Renal cortex interstitium (tissue), 11 donors: ENCODE measurements at regions not wholly inside any gene's neighbourhood (a gene's known extent, or its start where the extent isn't known, plus 50 kb on each side); places are given as distances from the start of the nearest gene placed in this dataset.
A peak's percentile ranks its signal among the peaks of the same experiment; 100 is the strongest.
"Not testable (repeated sequence)": the region's sequence is repeated elsewhere in the genome, so short reads cannot be mapped to it uniquely, and the experiment has no call there.

Source experiments
- DNase-seq, 11 donors: peaks; one replicate each; pipeline ENCODE4 v3.0.0-alpha.2; 2013; ENCODE audit warnings: low read depth in 9 of 11, low spot score in 4 of 11; ENCODE audit errors: extremely low read depth in 1 of 11

- DNase-seq: no peak
Measured at GRCh38 chr21:27390384-27390783, 423.5 kb upstream of the ADAMTS5 start.

DNA sequence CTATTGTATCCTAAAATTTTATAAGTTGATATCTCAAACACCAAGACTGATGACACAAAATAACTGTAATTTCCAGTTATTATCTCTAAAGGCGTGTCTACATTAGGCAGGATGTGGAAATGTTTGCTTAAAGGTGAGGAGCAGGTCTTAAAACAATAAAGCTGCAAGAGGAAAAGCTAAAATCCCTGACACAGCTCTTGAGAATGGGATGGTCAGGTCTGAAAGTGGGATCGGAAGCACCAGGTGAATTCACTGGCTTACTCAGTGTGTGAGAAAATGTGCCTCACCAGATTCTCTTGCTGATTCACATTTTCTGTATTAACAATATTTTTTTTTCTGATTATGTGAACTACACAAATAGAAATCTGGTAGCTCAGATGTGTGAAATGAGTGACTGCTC, 421.9 kb upstream of the ADAMTS5 start:
- no peak for DNase-seq

- DNase-seq: no peak
Measured at GRCh38 chr21:27382404-27382803, 415.5 kb upstream of the ADAMTS5 start.

DNA sequence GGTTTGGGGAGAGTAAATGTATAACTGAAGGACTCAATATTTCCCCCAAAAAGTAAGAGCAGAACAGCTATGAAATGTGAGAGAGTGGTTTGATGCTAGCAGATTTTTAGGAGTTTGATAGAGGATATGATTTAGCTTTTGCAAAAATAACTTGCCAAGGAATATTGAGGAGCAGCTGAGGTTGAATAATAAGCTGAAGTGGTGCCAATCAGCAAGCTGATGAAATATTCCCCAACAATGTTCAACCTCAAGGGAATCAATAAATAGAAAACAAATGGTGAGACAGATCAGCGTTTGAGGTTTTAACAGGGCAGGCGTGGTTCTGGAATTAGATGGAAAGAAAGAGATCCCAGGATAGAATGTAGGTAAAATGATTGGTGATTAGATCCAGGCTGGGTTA, 413.4 kb upstream of the ADAMTS5 start:
- DNase-seq: no peak

- DNase-seq: no peak
Measured at GRCh38 chr21:27379354-27379753, 412.5 kb upstream of the ADAMTS5 start.

GRCh38 chr21:27372381-27372780, 405.5 kb upstream of the ADAMTS5 start:
- DNase-seq: no peak

GRCh38 chr21:27371975-27372331, 405.1 kb upstream of the ADAMTS5 start:
- no peak for DNase-seq

DNA sequence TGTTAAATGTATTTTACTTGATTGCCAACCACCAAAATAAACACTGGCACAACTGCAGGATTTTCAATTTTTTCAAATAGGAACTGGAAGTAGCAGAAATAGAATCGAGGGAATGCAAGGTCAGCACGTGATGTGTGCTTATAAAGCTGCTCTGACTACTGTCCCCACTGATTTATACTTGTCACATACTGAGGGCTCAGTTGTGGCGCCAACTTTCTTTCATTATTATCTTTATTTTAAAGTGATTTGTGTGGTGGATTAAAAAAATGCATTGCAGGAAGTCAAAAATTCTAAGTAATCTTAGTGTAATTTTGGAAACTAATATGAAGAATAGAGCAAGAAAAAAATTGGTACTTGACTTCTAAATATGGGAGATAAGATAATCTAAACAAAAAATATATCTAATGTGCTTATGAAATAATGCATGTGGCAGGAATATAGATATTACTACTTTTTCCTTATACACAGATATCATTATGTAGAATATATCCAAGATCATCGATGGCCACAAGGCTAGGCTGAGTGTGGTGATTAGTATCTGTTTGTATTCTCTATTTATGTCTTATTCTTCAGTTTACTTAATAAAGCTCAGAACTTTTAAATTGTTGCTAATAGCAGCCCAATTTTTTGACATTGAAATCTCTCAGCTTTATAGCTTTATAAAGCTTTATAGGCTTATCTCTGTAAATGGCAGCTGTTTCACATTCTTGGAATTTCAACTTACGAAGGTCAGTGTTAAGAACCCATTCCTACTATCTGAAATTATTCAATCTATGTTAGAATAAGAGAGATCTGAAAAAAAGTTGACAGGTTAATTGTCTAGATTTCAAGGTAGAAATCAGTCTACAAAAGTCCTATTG, 404.5 kb upstream of the ADAMTS5 start:
- DNase-seq: peak in 3 of 11 donors; percentile 25 to 39 (median 25)

- peak in 1 of 11 donors; percentile 12 for DNase-seq
Measured at GRCh38 chr21:27369978-27370571, 403.2 kb upstream of the ADAMTS5 start.

DNA sequence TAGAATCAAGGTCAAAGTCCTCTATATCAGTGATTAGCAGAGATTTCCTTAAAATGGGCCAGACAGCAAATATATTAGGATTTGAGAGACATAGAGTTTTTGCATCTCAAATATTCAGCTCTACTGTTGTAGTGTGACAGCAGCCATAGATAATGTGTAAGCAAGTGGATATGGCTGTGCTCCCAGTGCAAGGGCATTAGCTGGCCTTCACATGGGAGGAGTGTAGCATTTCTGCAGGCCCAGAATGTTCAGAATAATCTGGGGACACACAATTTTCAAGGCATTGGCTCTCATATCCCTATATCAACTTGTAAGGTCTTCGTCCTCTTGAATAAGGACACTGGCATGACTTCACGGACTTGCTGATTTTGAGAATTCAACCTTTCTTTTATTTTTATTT, 402.3 kb upstream of the ADAMTS5 start:
- DNase-seq: no peak

- DNase-seq: no peak
Measured at GRCh38 chr21:27366646-27367235, 399.9 kb upstream of the ADAMTS5 start.

GRCh38 chr21:27366036-27366435, 399.1 kb upstream of the ADAMTS5 start:
- DNase-seq: no peak

DNA sequence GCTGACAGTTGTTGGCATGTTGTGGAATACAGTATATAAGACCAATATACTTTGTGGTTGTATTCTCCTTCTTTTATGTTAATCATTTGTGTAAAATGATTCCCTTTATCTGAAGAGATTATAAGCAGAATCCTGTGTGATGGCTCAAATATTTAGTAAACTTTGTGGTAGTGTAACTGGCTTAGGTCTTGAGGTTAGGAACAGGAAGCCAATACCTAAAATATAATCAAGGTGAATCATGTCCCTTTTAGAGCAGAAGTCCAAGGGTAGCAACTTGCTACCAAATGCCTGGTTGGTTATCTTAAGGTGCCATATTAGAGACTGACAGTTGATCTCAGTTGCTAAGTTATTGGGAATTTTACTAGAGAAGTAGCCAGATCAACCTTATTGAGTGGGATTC, 398.5 kb upstream of the ADAMTS5 start:
- no peak for DNase-seq

GRCh38 chr21:27363719-27364477, 397.0 kb upstream of the ADAMTS5 start:
- no peak for DNase-seq

GRCh38 chr21:27362249-27362648, 395.4 kb upstream of the ADAMTS5 start:
- DNase-seq: no peak

DNA sequence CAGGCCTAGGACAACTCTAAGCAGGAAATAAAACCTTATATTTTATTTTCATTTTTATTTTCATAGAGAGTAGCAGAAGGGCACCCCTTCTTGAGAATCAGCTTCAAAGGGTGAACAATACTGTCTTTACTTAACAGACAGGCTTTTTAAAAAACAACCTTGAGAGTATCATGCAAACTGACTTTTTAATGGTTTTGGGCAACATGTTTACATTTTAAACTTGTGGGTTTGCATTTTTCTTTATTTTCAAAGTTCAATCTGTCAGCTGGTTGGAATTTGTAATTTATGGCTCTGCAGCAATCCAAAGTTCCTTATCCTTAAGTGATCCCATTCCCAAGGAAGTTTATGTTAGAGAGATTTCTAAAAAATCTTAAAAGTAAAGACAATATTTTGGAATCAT, 392.3 kb upstream of the ADAMTS5 start:
- DNase-seq: peak in 1 of 11 donors; percentile 21

GRCh38 chr21:27352885-27353284, 386.0 kb upstream of the ADAMTS5 start:
- DNase-seq: no peak

DNA sequence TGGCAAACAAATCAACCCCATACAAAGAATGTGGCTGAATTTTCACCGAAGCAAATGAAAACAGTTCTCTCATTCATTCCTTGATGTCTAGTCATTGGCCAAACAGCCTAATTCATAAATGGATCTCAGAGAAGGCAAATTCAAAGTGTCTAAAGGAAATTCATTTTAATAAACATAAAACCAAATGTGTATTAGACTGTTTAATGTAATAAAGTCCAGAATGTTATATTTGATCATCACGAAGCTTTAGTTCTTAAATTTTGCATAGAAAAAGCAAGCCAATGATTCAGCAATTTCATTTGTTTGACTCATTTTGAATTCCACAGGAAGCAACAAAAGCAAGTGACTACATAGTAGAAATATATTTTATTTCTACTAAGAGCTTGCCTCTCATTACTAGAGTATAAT, 379.2 kb upstream of the ADAMTS5 start:
- DNase-seq: no peak

GRCh38 chr21:27339902-27340301, 373.0 kb upstream of the ADAMTS5 start:
- DNase-seq: peak in 1 of 11 donors; percentile 4

GRCh38 chr21:27338007-27338406, 371.1 kb upstream of the ADAMTS5 start:
- DNase-seq: not testable (repeated sequence)
